Neural progenitor cell (in vitro differentiated cells): ENCODE measurements at regions not wholly inside any gene's neighbourhood (a gene's known extent, or its start where the extent isn't known, plus 50 kb on each side); places are given as distances from the start of the nearest gene placed in this dataset.

Experiments
- DNase-seq: peaks from one replicate; pipeline ENCODE4 v3.0.0-alpha.2; 2016; ENCODE audit warnings: low spot score
- H2AFZ ChIP-seq: fragments of 200-600 bp; sonication (generic); replicated peaks from 2 replicates; pipeline ENCODE4 v1.6.1; 2016; ENCODE audit warnings: antibody characterized with exemption
- H3F3A ChIP-seq: fragments of 200-600 bp; sonication (generic); 2 replicates; pipeline ENCODE4 v1.6.1; 2016; ENCODE audit warnings: antibody characterized with exemption, low read depth
- H3K27ac ChIP-seq: fragments of 200-600 bp; sonication (generic); 2 replicates; pipeline ENCODE4 v1.5.1; 2016; ENCODE audit warnings: mild to moderate bottlenecking
- H3K27me3 ChIP-seq: fragments of 200-600 bp; sonication (generic); 2 replicates; pipeline ENCODE4 v1.6.1; 2016; ENCODE audit warnings: mild to moderate bottlenecking, moderate library complexity
- H3K36me3 ChIP-seq: fragments of 200-600 bp; sonication (generic); 2 replicates; pipeline ENCODE4 v1.5.1; 2016
- H3K4me1 ChIP-seq: fragments of 200-600 bp; sonication (generic); 2 replicates; pipeline ENCODE4 v1.6.1; 2016; ENCODE audit warnings: mixed run types
- H3K4me2 ChIP-seq: fragments of 200-600 bp; sonication (generic); 2 replicates; pipeline ENCODE4 v1.6.1; 2016
- H3K4me3 ChIP-seq: fragments of 200-600 bp; sonication (generic); 2 replicates; pipeline ENCODE4 v1.5.1; 2016
- H3K79me2 ChIP-seq: fragments of 200-600 bp; sonication (generic); 2 replicates; pipeline ENCODE4 v1.6.1; 2016; ENCODE audit warnings: low read depth
- H3K9ac ChIP-seq: fragments of 200-600 bp; sonication (generic); 2 replicates; pipeline ENCODE4 v1.6.1; 2016
- H3K9me3 ChIP-seq: fragments of 200-600 bp; sonication (generic); 2 replicates; pipeline ENCODE4 v1.5.1; 2016; ENCODE audit warnings: low read depth
- H4K20me1 ChIP-seq: fragments of 200-600 bp; sonication (generic); 2 replicates; pipeline ENCODE4 v1.6.1; 2016; ENCODE audit warnings: low read depth
- H3K27ac Mint-ChIP-seq: 3 replicates; pipeline ENCODE4 v1.8.0; 2021; ENCODE audit warnings: mixed read lengths
- H3K27me3 Mint-ChIP-seq: 2 replicates; pipeline ENCODE4 v1.8.0; 2022; ENCODE audit warnings: low read depth, mild to moderate bottlenecking, inconsistent platforms, moderate library complexity, mixed read lengths; ENCODE audit not compliant: insufficient read depth
- H3K36me3 Mint-ChIP-seq: 3 replicates; pipeline ENCODE4 v1.8.0; 2021; ENCODE audit warnings: mixed read lengths
- H3K4me1 Mint-ChIP-seq: 3 replicates; pipeline ENCODE4 v1.8.0; 2021; ENCODE audit warnings: mixed read lengths
- H3K4me3 Mint-ChIP-seq: 3 replicates; pipeline ENCODE4 v1.8.0; 2021; ENCODE audit warnings: mild to moderate bottlenecking, moderate library complexity, mixed read lengths
- H3K9me3 Mint-ChIP-seq: 3 replicates; pipeline ENCODE4 v1.8.0; 2020; ENCODE audit warnings: mixed read lengths
- CTCF ChIP-seq: fragments of 200-600 bp; sonication (generic); IDR thresholded peaks from 2 replicates; pipeline ENCODE4 v1.5.1; 2017; ENCODE audit warnings: antibody characterized with exemption, mild to moderate bottlenecking
- EZH2 ChIP-seq: fragments of 200-600 bp; sonication (generic); IDR thresholded peaks from 2 replicates; pipeline ENCODE4 v1.6.1; 2017; ENCODE audit warnings: antibody characterized with exemption, mild to moderate bottlenecking, moderate library complexity
- EZH2phosphoT487 ChIP-seq: fragments of 200-600 bp; sonication (generic); IDR thresholded peaks from 2 replicates; pipeline ENCODE4 v1.6.1; 2017; ENCODE audit warnings: antibody characterized with exemption

- H3K9me3 Mint-ChIP-seq: peaks cover 2% of the 10 kb centered on the region
- H3F3A ChIP-seq: no peaks in the 10 kb centered on the region
- DNase-seq: no peak
- H3K4me2 ChIP-seq: no peak overlapping the region
- no peaks in the 10 kb centered on the region for H3K27me3 ChIP-seq
- no peak overlapping the region for H3K9ac ChIP-seq
- H3K36me3 Mint-ChIP-seq: no peaks in the 10 kb centered on the region
- no peaks in the 10 kb centered on the region for H4K20me1 ChIP-seq
- TF ChIP-seq EZH2phosphoT487: no peak
- no peak for TF ChIP-seq EZH2
- no peak for TF ChIP-seq CTCF
- H3K27ac Mint-ChIP-seq: no peak overlapping the region
- no peak overlapping the region for H3K27ac ChIP-seq
- H3K4me3 Mint-ChIP-seq: no peak overlapping the region
- H3K27me3 Mint-ChIP-seq: no peaks in the 10 kb centered on the region
- H3K9me3 ChIP-seq: no peaks in the 10 kb centered on the region
- H3K4me1 Mint-ChIP-seq: no peaks in the 10 kb centered on the region
- H3K4me1 ChIP-seq: peaks cover 6% of the 10 kb centered on the region
- H3K4me3 ChIP-seq: no peak overlapping the region
- H3K79me2 ChIP-seq: no peaks in the 10 kb centered on the region
- no peaks in the 10 kb centered on the region for H3K36me3 ChIP-seq
- H2AFZ ChIP-seq: no peak overlapping the region
Measured at GRCh38 chr3:3316521-3316920, 137.0 kb upstream of the CRBN start.

GRCh38 chr3:3315846-3316245 lies 136.4 kb upstream of the CRBN start:
- H3K79me2 ChIP-seq: no peaks in the 10 kb centered on the region
- TF ChIP-seq CTCF (no peak), EZH2 (no peak), EZH2phosphoT487 (no peak)
- Mint-ChIP-seq H3K4me1 (no peaks in the 10 kb centered on the region), H3K27ac (no peak overlapping the region), H3K36me3 (no peaks in the 10 kb centered on the region), H3K27me3 (no peaks in the 10 kb centered on the region), H3K4me3 (no peak overlapping the region), H3K9me3 (peaks cover 2% of the 10 kb centered on the region)
- H3K9ac ChIP-seq: no peak overlapping the region
- peaks cover 6% of the 10 kb centered on the region for H3K4me1 ChIP-seq
- no peaks in the 10 kb centered on the region for H3F3A ChIP-seq
- no peak overlapping the region for H3K27ac ChIP-seq
- no peak for DNase-seq
- H3K36me3 ChIP-seq: no peaks in the 10 kb centered on the region
- no peaks in the 10 kb centered on the region for H3K27me3 ChIP-seq
- no peaks in the 10 kb centered on the region for H3K9me3 ChIP-seq
- H3K4me2 ChIP-seq: no peak overlapping the region
- no peaks in the 10 kb centered on the region for H4K20me1 ChIP-seq
- no peak overlapping the region for H3K4me3 ChIP-seq
- H2AFZ ChIP-seq: no peak overlapping the region

- Histone ChIP-seq H3K4me3 (no peak overlapping the region), H3K9ac (no peak overlapping the region), H3K27me3 (no peaks in the 10 kb centered on the region), H3K4me1 (peaks cover 18% of the 10 kb centered on the region), H3K79me2 (no peaks in the 10 kb centered on the region), H4K20me1 (no peaks in the 10 kb centered on the region), H3K9me3 (no peaks in the 10 kb centered on the region), H3F3A (no peaks in the 10 kb centered on the region), H3K36me3 (no peaks in the 10 kb centered on the region), H3K4me2 (no peak overlapping the region), H2AFZ (peak overlapping the region; percentile 22), H3K27ac (no peak overlapping the region)
- peak; percentile 61 for DNase-seq
- Mint-ChIP-seq H3K27me3 (no peaks in the 10 kb centered on the region), H3K4me3 (no peak overlapping the region), H3K27ac (no peak overlapping the region), H3K4me1 (peaks cover 2% of the 10 kb centered on the region), H3K9me3 (no peaks in the 10 kb centered on the region), H3K36me3 (no peaks in the 10 kb centered on the region)
- TF ChIP-seq EZH2phosphoT487 (no peak), EZH2 (no peak), CTCF (no peak)
Measured at GRCh38 chr3:3309887-3310286, 130.4 kb upstream of the CRBN start.
